GM18861 (cell line): ENCODE measurements at regions not wholly inside any gene's neighbourhood (a gene's known extent, or its start where the extent isn't known, plus 50 kb on each side); places are given as distances from the start of the nearest gene placed in this dataset.

Source experiments
- ATAC-seq: cut with Tn5 transposase; IDR thresholded peaks from one replicate; pipeline ENCODE4 v1.9.1; 2021; ENCODE audit not compliant: unreplicated experiment

- ATAC-seq: no peak
Measured at GRCh38 chr17:77656054-77656453, 302.4 kb upstream of the TNRC6C start.

- no peak for ATAC-seq
Measured at GRCh38 chr17:77657839-77658238, 300.7 kb upstream of the TNRC6C start.

- no peak for ATAC-seq
Measured at GRCh38 chr17:77660524-77660923, 298.0 kb upstream of the TNRC6C start.

GRCh38 chr17:77662833-77663232 lies 295.7 kb upstream of the TNRC6C start:
- ATAC-seq: no peak

GRCh38 chr17:77664097-77664729 lies 294.3 kb upstream of the TNRC6C start:
- no peak for ATAC-seq

GRCh38 chr17:77665833-77666232 lies 292.7 kb upstream of the TNRC6C start:
- no peak for ATAC-seq

GRCh38 chr17:77666462-77666861 lies 292.0 kb upstream of the TNRC6C start:
- ATAC-seq: no peak

- no peak for ATAC-seq
Measured at GRCh38 chr17:77666881-77667395, 291.6 kb upstream of the TNRC6C start.

- ATAC-seq: no peak
Measured at GRCh38 chr17:77667478-77667877, 291.0 kb upstream of the TNRC6C start.

- no peak for ATAC-seq
Measured at GRCh38 chr17:77668518-77668917, 290.0 kb upstream of the TNRC6C start.

- no peak for ATAC-seq
Measured at GRCh38 chr17:77670173-77670572, 288.3 kb upstream of the TNRC6C start.

- ATAC-seq: no peak
Measured at GRCh38 chr17:77674358-77674757, 284.1 kb upstream of the TNRC6C start.

GRCh38 chr17:77675411-77675810 lies 283.1 kb upstream of the TNRC6C start:
- no peak for ATAC-seq

GRCh38 chr17:77675816-77676215 lies 282.7 kb upstream of the TNRC6C start:
- ATAC-seq: no peak

GRCh38 chr17:77676237-77676661 lies 282.3 kb upstream of the TNRC6C start:
- no peak for ATAC-seq

- no peak for ATAC-seq
Measured at GRCh38 chr17:77677211-77677610, 281.3 kb upstream of the TNRC6C start.

GRCh38 chr17:77677630-77678029 lies 280.9 kb upstream of the TNRC6C start:
- no peak for ATAC-seq

- no peak for ATAC-seq
Measured at GRCh38 chr17:77679589-77679988, 278.9 kb upstream of the TNRC6C start.

GRCh38 chr17:77681861-77682260 lies 276.6 kb upstream of the TNRC6C start:
- ATAC-seq: no peak

- ATAC-seq: no peak
Measured at GRCh38 chr17:77684803-77685798, 273.4 kb upstream of the TNRC6C start.

GRCh38 chr17:77685881-77686486 lies 272.5 kb upstream of the TNRC6C start:
- ATAC-seq: no peak

GRCh38 chr17:77686903-77687302 lies 271.6 kb upstream of the TNRC6C start:
- ATAC-seq: no peak
